ENCODE measurements at regions not wholly inside any gene's neighbourhood (a gene's known extent, or its start where the extent isn't known, plus 50 kb on each side); places are given as distances from the start of the nearest gene placed in this dataset.

GRCh38 chr5:1974501-1975405 lies 92.0 kb upstream of the IRX4 start:
- TF ChIP-seq, protein P1, sequence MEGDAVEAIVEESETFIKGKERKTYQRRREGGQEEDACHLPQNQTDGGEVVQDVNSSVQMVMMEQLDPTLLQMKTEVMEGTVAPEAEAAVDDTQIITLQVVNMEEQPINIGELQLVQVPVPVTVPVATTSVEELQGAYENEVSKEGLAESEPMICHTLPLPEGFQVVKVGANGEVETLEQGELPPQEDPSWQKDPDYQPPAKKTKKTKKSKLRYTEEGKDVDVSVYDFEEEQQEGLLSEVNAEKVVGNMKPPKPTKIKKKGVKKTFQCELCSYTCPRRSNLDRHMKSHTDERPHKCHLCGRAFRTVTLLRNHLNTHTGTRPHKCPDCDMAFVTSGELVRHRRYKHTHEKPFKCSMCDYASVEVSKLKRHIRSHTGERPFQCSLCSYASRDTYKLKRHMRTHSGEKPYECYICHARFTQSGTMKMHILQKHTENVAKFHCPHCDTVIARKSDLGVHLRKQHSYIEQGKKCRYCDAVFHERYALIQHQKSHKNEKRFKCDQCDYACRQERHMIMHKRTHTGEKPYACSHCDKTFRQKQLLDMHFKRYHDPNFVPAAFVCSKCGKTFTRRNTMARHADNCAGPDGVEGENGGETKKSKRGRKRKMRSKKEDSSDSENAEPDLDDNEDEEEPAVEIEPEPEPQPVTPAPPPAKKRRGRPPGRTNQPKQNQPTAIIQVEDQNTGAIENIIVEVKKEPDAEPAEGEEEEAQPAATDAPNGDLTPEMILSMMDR (IDR thresholded peaks at IDR 0.05) = no peak
- no peak for TF ChIP-seq ZFX (IDR thresholded peaks at IDR 0.05; ENCODE audit: borderline replicate concordance)
